IPS-NIHi11 (cell line): ENCODE measurements at regions not wholly inside any gene's neighbourhood (a gene's known extent, or its start where the extent isn't known, plus 50 kb on each side); places are given as distances from the start of the nearest gene placed in this dataset.

Experiments
- DNase-seq: peaks from one replicate; pipeline ENCODE4 v3.0.0; 2012; ENCODE audit warnings: mixed read lengths, low spot score

- no peak for DNase-seq
Observed at GRCh38 chr14:76603713-76604112, 157.6 kb upstream of the VASH1 start.

DNA sequence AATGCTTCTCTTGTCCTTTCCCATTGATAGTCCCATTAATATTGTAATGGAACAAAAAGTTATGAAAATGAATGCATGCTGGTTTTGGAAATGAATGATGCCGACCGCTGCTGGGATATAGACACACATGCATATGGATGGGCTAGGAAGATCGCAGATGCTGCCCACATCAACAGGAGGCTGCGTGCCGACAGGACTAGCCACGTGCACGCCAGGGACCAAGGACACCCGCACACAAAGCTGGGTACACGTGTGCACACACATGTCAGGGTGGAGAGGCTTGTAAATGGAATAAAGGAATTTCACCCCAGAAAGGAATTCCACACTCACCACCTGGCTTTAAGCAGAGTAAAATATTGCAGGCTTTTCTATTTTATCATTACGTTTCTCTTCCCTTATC is 153.8 kb upstream of the VASH1 start:
- no peak for DNase-seq

DNA sequence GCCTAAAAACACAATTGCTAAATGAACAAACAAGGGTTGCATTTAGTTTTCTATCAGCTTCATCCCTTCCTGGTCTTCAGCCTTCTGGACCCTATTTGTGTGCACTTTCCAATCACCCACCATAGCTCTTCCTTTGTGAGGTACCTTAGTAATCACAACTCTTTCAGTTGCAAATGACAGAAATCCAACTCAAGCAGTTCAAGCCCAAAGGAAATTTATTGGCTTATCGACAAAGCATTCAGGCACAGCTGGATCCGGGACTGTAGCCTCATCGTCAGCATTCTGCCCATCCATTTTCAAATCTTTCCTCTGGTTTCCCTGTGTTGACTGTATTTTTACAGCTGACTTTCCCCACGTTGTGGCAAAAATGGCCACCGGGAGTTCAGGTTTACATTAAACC is 148.6 kb upstream of the VASH1 start:
- DNase-seq: no peak

GRCh38 chr14:76613616-76614015 is 147.7 kb upstream of the VASH1 start:
- no peak for DNase-seq

- DNase-seq: no peak
Observed at GRCh38 chr14:76615331-76615730, 145.9 kb upstream of the VASH1 start.

DNA sequence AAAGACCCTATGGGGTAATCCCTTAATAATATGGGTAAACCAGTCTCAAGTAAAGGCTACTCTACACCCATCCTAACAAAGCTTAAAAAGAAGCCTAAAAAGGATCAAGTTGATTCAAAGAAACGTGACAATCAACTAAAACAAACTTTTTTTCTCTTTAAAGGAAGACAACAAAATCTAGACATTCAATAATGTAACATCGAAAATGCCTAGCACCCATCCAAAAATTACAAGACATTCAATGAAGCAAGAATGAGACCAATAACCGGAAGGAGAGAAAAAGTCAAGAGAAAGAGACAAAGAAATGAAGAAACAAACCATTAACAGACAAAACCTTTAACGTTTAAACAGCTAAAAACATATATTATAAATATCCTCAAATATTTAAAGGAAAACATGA is 143.8 kb upstream of the VASH1 start:
- DNase-seq: no peak

DNA sequence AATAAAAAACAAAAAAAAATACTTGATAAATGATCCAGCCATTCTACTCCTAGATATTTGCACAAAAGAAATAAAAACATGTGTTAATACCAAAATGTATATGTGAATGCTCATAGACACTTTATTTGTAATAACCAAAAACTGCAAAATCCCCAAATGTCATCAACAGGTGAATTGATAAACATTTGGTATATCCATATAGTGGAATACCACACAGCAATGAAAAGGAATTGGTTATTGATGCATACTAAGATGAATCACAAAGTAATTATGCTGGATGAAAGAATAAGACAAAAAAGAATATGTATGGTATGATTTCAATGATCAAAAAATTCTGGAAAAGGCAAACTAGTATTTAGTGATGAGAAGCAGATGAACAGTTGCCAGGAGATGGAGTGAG is 124.7 kb upstream of the VASH1 start:
- DNase-seq: no peak

- DNase-seq: no peak
Observed at GRCh38 chr14:76638841-76639240, 122.4 kb upstream of the VASH1 start.

GRCh38 chr14:76639606-76640229 is 121.5 kb upstream of the VASH1 start:
- DNase-seq: no peak

DNA sequence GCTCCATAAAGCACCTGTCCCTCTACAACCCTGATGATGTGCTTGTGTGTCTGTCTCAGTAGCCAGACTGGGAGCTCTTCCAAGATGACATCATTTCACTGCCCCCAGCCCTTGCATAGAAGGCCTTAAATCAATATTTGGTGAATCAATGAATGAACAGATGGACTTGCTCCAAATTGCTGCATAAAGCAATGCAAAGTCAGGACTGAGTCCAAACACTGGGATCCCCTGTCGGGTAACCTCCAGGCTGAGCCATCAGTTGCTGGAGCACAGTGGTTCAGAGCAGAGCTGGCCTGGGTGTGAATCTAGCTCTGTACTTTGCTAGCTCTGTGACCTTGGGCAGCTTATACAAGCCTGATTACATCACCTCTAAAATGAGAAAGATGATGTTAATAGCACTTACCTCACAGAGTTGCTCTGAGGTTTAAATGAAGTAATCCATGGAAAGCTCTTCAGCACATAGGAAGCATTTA is 120.3 kb upstream of the VASH1 start:
- DNase-seq: no peak

DNA sequence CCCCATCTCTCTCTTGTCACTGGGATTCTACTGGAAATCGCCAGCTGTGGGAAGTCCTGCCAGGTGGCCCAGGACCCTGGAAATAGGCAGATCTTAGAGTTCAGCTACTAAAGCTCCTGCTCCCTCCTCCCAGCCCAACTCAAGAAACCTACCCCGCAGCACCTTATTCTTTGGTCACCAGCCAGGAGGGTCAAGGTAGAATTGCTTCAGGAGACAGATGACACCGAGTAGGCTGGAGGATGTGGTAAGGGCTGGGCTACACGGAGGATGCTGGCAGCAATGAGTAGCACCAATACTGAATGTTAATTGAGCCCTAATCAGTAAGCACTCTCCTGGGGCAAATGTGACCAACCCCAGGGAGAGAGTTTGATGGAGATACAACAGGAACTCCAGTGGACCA is 119.7 kb upstream of the VASH1 start:
- no peak for DNase-seq

DNA sequence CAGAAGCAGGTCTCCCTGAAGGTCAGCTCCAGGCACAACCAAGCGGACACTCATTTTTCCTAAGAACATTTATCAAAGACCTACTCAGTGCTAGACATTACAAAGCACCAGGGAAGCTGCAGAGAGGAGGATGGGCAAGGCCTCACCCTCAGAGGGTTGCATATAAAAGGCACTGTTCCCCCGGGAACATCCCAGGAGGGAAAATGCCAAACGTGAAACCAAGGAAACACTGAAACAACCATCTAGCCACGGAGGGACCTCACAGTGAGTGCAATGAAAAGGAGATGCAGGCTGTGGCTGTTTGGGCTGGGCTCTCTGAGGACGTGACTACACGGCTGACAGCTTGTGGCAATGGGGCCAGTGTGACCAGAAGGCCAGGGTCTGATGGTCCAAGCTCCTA is 117.4 kb upstream of the VASH1 start:
- no peak for DNase-seq

GRCh38 chr14:76644855-76645518 is 116.3 kb upstream of the VASH1 start:
- peak; percentile 81 for DNase-seq

DNA sequence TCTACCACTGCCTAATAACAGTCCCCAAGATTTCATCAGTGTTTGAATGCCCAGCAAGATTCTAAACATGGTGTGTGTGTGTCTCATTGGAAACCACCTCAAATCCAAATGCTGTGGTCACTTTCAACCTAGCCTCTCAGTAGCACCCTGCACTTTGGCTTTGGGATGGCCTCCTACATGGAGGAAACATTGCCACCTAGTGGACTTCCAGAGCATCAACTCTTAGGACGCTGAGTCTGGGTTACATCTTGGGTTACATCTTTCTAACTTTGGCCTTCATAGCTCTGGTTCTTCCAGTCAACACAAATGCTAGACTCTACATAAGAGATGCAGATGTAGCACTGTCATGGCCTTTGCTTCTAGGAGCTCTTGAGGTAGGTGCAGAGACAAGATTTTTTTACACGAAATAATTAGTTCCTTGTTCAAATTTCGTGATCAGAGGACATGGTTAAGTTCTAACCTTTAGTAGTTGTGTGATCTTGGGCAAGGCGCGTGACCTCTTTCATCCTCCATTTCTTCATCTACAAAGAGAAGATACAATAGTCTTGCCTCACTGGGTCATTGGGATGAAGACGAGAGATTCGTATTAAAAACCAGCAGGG is 113.5 kb upstream of the VASH1 start:
- DNase-seq: peak; percentile 85

DNA sequence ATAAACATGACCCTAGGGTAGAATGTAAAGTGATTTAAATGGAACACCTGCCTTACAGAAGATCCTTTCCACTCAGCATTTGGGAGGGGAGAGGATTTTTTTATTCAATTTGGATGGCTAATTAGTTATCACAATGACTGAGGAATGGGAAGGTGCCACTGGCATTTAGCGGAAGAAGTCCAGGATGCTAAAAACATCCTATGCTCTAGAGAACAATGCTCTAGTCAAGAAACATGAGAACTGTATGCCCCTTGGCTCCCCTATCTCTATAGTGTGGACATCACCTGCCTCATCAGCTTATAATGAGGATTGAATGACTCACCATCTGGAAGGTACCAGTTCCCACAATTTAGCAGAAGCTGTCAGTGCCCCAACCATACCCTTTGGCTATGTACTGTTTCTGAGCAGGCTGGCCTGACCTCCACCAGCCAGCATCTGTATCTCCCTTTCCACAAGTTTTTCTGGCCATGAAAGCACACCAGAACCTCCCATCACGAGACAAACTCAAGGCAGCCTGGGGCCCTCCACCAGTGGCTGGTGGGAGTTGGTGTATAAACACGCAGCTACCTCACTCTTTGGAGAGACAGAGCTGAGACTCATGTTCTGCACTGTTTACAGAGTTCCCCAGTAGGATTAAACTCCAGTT is 109.7 kb upstream of the VASH1 start:
- DNase-seq: no peak

GRCh38 chr14:76653875-76654572 is 107.2 kb upstream of the VASH1 start:
- no peak for DNase-seq

DNA sequence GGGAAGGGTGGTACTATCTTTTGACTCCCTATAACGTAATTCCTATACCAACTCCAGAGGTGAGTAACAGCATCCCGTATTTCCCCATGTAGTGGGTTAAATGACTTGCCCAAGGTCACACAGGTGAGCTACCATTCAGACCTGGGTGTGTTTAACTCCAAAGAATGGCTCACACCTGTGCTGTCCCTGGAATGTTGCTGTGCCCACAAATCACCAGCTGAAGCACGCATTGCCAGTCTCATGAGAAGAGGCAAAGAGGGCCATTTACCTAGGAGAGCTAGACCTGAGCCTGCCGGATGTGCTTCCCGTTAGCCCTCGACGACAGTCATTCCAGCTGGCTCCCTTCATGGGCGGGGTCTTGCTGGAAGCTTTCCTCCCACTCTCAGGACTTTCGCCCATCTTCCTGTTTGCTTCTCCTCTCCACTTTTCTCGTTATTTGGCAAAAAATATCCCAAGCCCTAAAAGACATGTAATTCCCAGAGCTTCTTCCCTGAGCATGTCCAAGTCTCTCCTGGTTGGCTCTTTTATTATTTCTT is 106.6 kb upstream of the VASH1 start:
- no peak for DNase-seq

DNA sequence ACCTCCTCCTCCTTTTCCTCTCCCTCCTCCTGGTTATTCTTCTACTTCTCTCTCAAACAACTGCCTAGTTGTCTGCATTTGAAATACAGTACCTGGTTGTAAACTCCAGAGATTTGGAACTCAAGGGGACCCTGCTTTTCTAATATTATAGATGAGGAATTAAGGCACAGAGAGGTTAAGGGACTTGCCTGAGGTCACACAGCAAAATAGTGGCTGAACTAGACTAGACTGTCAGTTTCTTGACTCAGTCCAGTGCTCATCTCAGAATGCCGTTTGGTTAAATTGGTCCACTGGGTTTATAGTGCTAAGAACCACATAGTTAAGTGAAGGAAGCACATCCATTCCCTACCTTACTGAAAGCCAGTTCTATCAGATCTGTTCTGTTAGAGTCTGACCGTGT is 105.9 kb upstream of the VASH1 start:
- DNase-seq: no peak

GRCh38 chr14:76656592-76656991 is 104.7 kb upstream of the VASH1 start:
- DNase-seq: no peak

GRCh38 chr14:76657404-76657803 is 103.9 kb upstream of the VASH1 start:
- no peak for DNase-seq

GRCh38 chr14:76657846-76658245 is 103.4 kb upstream of the VASH1 start:
- DNase-seq: no peak

GRCh38 chr14:76662580-76662979 is 98.7 kb upstream of the VASH1 start:
- DNase-seq: no peak
